Endothelial cell of umbilical vein (primary cell): ENCODE measurements at regions not wholly inside any gene's neighbourhood (a gene's known extent, or its start where the extent isn't known, plus 50 kb on each side); places are given as distances from the start of the nearest gene placed in this dataset.

Source experiments
- CTCF ChIP-seq, 2 donors: IDR thresholded peaks; 1 replicate in 1 of 2; 2 replicates in 1 of 2; pipeline ENCODE4 v1.5.1; 2011; ENCODE audit warnings: low read length in 2 of 2, mild to moderate bottlenecking in 2 of 2, moderate library complexity in 2 of 2, control low read depth in 1 of 2, inconsistent platforms in 1 of 2, low read depth in 1 of 2; ENCODE audit not compliant: insufficient read depth in 1 of 2; ENCODE audit errors: extremely low read depth in 1 of 2
- GATA2 ChIP-seq: IDR thresholded peaks from 2 replicates; pipeline ENCODE4 v1.7.0; 2011; ENCODE audit warnings: low read depth, mild to moderate bottlenecking, moderate library complexity, mixed read lengths, low read length; ENCODE audit not compliant: insufficient read length, insufficient read depth
- POLR2A ChIP-seq: IDR thresholded peaks from 2 replicates; pipeline ENCODE4 v1.6.1; 2012; ENCODE audit warnings: low read depth, mild to moderate bottlenecking, control low read depth, low read length

GRCh38 chr7:26522633-26523032 is 231.0 kb downstream of the SNX10 start:
- TF ChIP-seq GATA2, result no peak
- TF ChIP-seq CTCF (IDR thresholded peaks at IDR 0.05; ENCODE audit: extremely low read depth in 1 of 2, insufficient read depth in 1 of 2, low read depth in 1 of 2, low read length in 2 of 2), result no peak
- no peak for TF ChIP-seq POLR2A
